ENCODE measurements at regions not wholly inside any gene's neighbourhood (a gene's known extent, or its start where the extent isn't known, plus 50 kb on each side); places are given as distances from the start of the nearest gene placed in this dataset.

GRCh38 chr12:67543021-67543770 lies 105.3 kb upstream of the DYRK2 start:
- TF ChIP-seq EZH2phosphoT487 (IDR thresholded peaks at IDR 0.05; ENCODE audit: borderline replicate concordance, low read length), result no peak
- TF ChIP-seq, protein P1, sequence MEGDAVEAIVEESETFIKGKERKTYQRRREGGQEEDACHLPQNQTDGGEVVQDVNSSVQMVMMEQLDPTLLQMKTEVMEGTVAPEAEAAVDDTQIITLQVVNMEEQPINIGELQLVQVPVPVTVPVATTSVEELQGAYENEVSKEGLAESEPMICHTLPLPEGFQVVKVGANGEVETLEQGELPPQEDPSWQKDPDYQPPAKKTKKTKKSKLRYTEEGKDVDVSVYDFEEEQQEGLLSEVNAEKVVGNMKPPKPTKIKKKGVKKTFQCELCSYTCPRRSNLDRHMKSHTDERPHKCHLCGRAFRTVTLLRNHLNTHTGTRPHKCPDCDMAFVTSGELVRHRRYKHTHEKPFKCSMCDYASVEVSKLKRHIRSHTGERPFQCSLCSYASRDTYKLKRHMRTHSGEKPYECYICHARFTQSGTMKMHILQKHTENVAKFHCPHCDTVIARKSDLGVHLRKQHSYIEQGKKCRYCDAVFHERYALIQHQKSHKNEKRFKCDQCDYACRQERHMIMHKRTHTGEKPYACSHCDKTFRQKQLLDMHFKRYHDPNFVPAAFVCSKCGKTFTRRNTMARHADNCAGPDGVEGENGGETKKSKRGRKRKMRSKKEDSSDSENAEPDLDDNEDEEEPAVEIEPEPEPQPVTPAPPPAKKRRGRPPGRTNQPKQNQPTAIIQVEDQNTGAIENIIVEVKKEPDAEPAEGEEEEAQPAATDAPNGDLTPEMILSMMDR (IDR thresholded peaks at IDR 0.05; ENCODE audit: low read depth, low read length, poor library complexity, severe bottlenecking), result no peak
